ENCODE measurements at regions not wholly inside any gene's neighbourhood (a gene's known extent, or its start where the extent isn't known, plus 50 kb on each side); places are given as distances from the start of the nearest gene placed in this dataset.
A peak's percentile ranks its signal among the peaks of the same experiment; 100 is the strongest.

DNA sequence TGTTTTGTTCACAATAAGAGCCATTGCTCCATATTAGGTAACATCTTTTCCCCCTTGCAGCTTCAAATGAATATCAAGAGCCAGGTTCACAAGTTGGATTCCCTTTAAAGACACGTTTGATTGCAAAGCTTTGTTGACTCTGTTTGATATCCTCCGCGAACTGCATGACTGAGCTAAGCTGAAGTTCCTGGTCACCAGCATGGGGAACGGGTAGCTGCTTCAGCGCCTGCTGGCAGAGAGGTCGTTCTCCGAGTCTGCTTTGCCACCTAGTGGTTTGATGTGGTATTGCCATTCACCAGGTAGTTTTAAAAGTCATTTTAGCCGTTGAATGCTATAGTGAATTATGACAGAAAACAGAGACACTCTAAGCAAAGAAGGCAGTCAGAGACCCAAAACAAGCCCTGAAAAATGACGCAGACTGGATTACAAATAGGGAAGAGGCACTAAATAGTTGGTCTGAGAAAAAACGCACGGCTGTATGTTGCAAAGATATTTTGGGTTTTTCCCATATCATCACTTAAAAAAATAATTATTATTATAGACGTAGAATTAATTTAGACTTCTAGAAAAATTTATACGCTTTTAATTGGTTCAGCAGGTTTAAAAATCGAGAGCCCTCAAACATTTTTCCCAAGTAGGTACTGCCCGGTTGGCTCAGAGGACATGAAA is 193.5 kb upstream of the FMN2 start:
- intact Hi-C loops (cut with DNase I; ENCODE audit: low total_unique reads): no loop called here
- H3K4me1 ChIP-seq: peaks cover 4 to 33% (median 17%) of the 10 kb centered on the region in 4 donors
- peak overlapping the region in 2 of 4 donors; percentile 18 to 19 for H3K4me3 ChIP-seq
- WGBS, 5 donors: 18 to 21% (median 21%) methylated on average over 15 of the region's 15 CpGs
- TF ChIP-seq EP300 (IDR thresholded peaks at IDR 0.05): no peak
- no peak for TF ChIP-seq POLR2A (IDR thresholded peaks at IDR 0.05)
- TF ChIP-seq POLR2AphosphoS5 (IDR thresholded peaks at IDR 0.05): peak; percentile 44 to 89 (median 59)
- TF ChIP-seq, protein P1, sequence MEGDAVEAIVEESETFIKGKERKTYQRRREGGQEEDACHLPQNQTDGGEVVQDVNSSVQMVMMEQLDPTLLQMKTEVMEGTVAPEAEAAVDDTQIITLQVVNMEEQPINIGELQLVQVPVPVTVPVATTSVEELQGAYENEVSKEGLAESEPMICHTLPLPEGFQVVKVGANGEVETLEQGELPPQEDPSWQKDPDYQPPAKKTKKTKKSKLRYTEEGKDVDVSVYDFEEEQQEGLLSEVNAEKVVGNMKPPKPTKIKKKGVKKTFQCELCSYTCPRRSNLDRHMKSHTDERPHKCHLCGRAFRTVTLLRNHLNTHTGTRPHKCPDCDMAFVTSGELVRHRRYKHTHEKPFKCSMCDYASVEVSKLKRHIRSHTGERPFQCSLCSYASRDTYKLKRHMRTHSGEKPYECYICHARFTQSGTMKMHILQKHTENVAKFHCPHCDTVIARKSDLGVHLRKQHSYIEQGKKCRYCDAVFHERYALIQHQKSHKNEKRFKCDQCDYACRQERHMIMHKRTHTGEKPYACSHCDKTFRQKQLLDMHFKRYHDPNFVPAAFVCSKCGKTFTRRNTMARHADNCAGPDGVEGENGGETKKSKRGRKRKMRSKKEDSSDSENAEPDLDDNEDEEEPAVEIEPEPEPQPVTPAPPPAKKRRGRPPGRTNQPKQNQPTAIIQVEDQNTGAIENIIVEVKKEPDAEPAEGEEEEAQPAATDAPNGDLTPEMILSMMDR (IDR thresholded peaks at IDR 0.05): peak in 6 of 7 experiments; percentile 89 to 98 (median 94)
- no peaks in the 10 kb centered on the region for H3K9me3 ChIP-seq
- H3K36me3 ChIP-seq: no peaks in the 10 kb centered on the region
- H3K27ac ChIP-seq: peak overlapping the region in 2 of 5 donors; percentile 39 to 40
- H3K27me3 ChIP-seq: no peaks in the 10 kb centered on the region
- DNase-seq: peak; percentile 86 to 94

DNA sequence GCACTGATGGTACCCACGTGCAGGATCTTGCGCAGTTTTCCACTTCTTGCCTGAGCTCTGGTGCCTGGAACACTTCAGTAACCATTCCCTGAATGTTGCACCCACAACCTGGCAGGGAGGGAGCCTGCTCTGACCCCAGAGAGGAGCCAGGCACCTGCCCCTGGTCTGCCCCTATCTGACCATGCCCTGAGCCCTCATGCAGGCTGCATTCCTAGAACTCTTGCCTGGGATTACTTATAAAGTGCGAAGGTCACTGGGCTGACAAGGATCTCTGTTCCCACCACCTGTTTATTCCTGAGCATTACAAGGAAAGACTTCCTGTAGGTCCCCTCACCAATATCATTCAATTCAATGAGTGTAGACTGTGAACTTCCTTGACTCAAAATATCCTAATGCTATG is 191.9 kb upstream of the FMN2 start:
- Histone ChIP-seq H3K27ac (no peak overlapping the region), H3K27me3 (no peaks in the 10 kb centered on the region), H3K4me3 (no peak overlapping the region), H3K36me3 (no peaks in the 10 kb centered on the region), H3K4me1 (peaks cover 4 to 25% (median 15%) of the 10 kb centered on the region in 4 donors), H3K9me3 (no peaks in the 10 kb centered on the region)
- TF ChIP-seq, protein P1 (IDR thresholded peaks at IDR 0.05): no peak
- TF ChIP-seq EP300 (IDR thresholded peaks at IDR 0.05) (no peak), POLR2A (IDR thresholded peaks at IDR 0.05) (no peak)
- intact Hi-C loops (cut with DNase I; ENCODE audit: low total_unique reads): loop anchor here (10.0 kb wide), 1 partner anchor 505 kb away; no protein-coding TSS in a partner anchor
- no peak for DNase-seq
- WGBS, 5 donors: 76 to 87% (median 84%) methylated on average over 3 of the region's 3 CpGs

DNA sequence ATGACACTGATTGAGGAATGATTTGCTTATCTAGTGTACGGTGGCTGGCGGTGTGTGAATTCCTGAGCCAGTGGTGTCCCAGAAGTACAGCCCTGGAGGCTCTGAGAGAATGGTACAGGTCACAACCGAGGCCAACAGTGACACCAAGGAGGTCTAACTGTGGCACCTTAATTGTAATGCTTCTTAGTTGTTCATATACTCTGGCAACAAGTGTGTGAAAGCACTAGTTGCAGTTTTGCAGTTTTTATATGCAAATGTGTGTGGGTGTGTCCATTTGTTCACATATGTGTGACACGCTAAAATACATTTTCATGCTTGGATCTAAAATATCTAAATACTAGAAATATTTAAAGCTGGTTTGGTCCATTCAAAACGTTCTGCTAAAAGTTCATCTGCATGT is 185.3 kb upstream of the FMN2 start:
- no peak for TF ChIP-seq POLR2AphosphoS5 (IDR thresholded peaks at IDR 0.05)
- TF ChIP-seq, protein P1 (IDR thresholded peaks at IDR 0.05): no peak
- no peak for TF ChIP-seq POLR2A (IDR thresholded peaks at IDR 0.05)
- no peak for TF ChIP-seq EP300 (IDR thresholded peaks at IDR 0.05)
- H3K27ac ChIP-seq: no peak overlapping the region
- no peaks in the 10 kb centered on the region for H3K4me1 ChIP-seq
- no peak for DNase-seq
- no peaks in the 10 kb centered on the region for H3K27me3 ChIP-seq
- H3K36me3 ChIP-seq: peaks cover 0 to 18% (median 15%) of the 10 kb centered on the region in 4 donors
- intact Hi-C loops (cut with DNase I; ENCODE audit: low total_unique reads): loop anchor here (10.0 kb wide), 1 partner anchor 512 kb away; no protein-coding TSS in a partner anchor
- H3K4me3 ChIP-seq: no peak overlapping the region
- no peaks in the 10 kb centered on the region for H3K9me3 ChIP-seq
- WGBS, 5 donors: 74 to 79% (median 75%) methylated on average over 5 of the region's 5 CpGs

DNA sequence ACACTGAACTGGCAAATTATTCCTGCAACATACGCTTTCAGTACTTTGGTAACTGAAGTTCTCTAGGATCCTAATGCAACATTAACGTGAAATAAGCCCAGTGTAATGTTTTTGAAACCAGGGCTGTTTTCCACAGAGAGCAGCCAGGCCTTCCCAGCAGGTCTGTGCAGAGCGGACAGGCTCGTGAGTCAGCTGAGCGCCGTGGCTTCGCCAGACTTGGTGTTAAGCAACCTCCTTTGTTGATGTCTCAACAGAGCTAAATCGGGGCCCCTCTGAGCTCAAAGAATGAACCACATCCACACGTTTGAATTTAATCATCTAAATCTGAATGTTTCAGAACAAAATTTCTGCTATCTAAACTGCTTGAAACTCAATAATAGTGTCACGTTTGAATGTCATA is 181.8 kb upstream of the FMN2 start:
- H3K27ac ChIP-seq: no peak overlapping the region

More for the DNA sequence above, 181.8 kb upstream of the FMN2 start:
- Histone ChIP-seq H3K9me3 (no peaks in the 10 kb centered on the region), H3K36me3 (peaks cover 0 to 18% (median 15%) of the 10 kb centered on the region in 4 donors), H3K27me3 (no peaks in the 10 kb centered on the region), H3K4me3 (no peak overlapping the region), H3K4me1 (peaks cover 0 to 19% (median 5%) of the 10 kb centered on the region in 4 donors)
- intact Hi-C loops (cut with DNase I; ENCODE audit: low total_unique reads): loop anchor here (10.0 kb wide), 1 partner anchor 515 kb away; no protein-coding TSS in a partner anchor
- 62 to 80% (median 75%) methylated on average over 10 of the region's 10 CpGs for WGBS, 5 donors
- TF ChIP-seq EP300 (IDR thresholded peaks at IDR 0.05) (no peak), POLR2AphosphoS5 (IDR thresholded peaks at IDR 0.05) (no peak), POLR2A (IDR thresholded peaks at IDR 0.05) (no peak)
- TF ChIP-seq, protein P1 (IDR thresholded peaks at IDR 0.05): no peak
- peak in 1 of 2 donors; percentile 44 for DNase-seq

Measured in stomach (tissue), 8 donors.